Hindlimb muscle (tissue), 1 donor: ENCODE measurements at regions not wholly inside any gene's neighbourhood (a gene's known extent, or its start where the extent isn't known, plus 50 kb on each side); places are given as distances from the start of the nearest gene placed in this dataset.
"Not testable (repeated sequence)": the region's sequence is repeated elsewhere in the genome, so short reads cannot be mapped to it uniquely, and the experiment has no call there.

Source experiments
- DNase-seq: peaks from one replicate; pipeline ENCODE4 v3.0.0-alpha.2; 2013

DNA sequence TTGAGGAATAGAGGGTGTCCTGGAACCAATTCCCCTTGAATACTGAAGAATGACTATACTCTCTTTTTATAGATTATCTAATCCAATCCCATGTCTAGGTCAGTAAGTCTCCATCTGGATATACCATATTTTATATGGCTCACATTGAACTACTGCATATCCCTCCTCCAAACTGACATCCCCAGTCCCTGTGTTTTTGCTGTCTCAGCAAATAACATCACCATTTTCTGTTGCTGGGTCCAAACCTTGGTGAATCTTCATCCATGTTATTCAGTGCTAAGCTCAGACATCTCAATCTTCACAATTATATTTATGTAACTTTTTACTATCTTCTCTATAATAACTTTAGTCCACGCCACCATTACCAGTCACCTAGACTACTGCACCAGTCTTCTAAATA, 269.6 kb upstream of the CNTNAP4 start:
- no peak for DNase-seq

DNA sequence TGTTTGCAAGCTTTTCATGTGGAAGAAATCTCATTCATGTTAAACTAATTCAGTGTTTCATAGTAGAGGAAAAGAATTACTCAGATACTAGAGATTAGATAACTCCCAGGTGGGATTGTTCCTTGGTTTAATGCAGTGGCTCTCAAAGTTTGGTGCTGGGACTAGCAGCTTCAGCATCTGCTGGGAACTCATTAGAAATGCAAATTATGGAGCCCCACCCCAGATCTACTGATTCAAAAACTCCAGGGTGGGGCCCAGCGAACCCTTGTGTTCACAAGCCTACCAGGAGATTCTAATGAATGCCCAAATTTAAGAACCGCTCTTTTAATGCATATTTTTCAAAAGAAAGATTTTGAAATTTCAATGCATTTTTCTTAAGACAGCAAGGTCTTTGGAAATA, 253.4 kb upstream of the CNTNAP4 start:
- no peak for DNase-seq

DNA sequence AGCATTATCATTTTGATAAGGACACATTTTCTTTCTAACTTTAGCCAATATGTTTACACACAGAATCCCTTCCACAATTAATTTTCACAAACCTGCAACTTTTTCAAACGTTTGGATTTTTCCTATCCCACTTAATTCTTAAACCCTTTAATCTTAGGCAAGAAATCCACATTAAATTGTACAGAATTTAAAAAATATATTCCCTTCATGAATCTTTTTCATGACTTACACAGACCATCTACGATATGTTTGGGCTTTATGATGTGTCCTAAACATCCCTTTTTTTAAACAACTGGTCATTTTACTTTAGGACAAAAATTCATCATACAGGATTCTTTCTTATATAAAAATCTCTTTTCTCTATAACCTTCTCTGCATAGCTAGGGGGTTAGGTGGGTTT, 241.5 kb upstream of the CNTNAP4 start:
- no peak for DNase-seq

DNA sequence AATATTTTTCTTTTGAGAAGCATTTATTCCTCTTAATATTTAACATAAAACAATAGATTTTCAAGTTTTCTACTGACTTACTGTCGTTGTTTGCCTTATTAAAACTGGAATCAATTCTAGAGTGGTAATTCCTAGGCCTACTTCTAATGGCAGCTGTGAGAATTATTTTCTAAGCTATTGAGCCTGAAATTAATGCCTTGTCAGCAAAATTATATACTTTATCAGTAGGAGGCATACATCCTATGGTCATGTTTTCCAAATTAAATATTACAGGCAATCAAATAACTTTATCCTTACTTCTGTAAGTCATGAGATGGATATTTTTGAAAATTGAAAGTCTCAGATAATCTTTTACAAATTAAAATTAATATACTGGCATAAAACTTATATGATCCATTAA, 239.1 kb upstream of the CNTNAP4 start:
- no peak for DNase-seq

DNA sequence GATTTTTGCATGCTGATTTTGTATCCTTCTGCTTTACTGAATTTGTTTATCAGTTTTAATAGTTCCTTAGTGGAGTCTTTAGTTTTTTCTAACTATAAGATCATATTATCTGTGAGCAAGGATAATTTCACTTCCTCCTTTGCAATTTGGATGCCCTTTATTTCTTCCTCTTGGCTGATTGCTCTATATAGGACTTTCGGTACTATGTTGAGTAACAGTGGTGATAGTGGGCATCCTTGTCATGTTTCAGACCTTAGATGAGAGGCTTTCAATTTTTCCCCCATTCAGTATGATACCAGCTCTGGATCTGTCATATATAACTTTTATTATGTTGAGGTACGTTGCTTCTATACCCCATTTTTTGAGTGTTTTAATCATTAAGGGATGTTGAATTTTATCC, 224.5 kb upstream of the CNTNAP4 start:
- DNase-seq: no peak

DNA sequence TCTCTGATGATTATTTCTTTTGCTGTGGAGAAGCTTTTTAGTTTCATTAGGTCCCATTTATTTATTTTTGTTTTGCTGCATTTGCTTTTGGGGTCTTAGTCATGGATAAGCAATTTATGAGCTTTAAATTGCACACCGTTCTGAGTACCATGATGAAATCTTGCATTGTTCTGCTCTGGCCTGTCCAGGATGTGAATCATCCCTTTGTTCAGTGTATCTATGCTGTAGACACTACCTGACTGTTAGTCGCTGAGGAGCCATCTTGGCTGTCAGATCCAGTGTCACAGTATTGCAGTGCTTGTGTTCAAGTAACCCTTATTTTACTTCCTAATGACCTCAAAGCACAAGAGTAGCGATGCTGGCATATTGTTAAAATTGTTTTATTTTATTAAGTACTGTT, 218.0 kb upstream of the CNTNAP4 start:
- no peak for DNase-seq

DNA sequence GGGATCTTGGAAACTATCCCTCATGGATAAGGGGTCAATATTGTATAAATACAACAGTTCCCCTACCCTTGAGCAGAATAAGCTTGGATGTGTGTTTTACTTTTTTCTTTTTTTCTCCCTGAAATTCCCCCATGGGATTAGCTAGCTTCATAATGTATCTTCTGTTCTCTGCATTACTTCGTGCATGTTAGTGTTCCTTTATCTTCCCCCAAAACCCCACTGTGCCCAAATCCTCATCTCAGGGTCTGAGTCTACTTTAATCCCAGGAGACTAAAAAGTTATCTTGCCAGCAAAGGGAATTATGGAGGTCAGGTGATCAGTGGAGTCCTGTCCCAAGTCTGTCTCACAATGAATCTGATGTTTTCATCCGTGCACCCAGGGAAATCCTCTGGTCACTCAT, 217.5 kb upstream of the CNTNAP4 start:
- no peak for DNase-seq

DNA sequence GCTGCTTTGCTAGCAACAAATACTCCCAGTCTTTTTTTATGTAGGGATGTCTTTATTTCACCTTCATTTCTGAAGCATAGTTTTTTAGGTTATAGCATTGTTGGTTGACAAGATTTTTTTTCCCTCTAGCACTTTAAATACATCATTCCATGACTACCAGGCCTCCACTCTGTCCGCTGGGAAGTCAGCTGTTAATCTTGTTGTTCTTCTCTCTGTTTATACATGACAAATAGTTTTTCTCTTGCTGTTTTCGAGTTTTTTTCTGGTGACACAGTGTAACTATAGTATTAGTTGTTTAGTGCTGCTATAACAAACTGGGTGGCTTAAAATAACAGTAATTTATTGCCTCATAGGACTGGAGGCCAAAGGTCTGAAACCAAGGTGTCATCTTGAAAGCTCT, 205.5 kb upstream of the CNTNAP4 start:
- DNase-seq: no peak

DNA sequence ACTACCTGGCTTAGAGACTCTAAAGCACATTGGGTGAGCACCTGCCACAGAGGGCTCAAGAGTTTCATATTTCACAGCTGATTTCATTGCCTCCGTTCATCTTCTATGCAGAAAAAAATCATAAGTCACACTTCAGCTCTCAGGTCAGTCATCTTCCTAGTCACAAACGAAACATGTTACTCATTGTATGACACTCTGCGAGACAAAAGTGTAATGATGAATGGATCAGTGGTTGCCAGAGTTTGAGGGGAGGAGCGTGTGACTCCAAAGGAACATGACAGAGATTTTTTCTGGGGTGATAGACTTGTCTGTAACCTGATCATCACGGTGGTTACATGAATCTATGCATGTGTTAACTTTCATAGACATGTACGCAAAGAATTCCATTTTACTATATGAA, 195.2 kb upstream of the CNTNAP4 start:
- DNase-seq: no peak

DNA sequence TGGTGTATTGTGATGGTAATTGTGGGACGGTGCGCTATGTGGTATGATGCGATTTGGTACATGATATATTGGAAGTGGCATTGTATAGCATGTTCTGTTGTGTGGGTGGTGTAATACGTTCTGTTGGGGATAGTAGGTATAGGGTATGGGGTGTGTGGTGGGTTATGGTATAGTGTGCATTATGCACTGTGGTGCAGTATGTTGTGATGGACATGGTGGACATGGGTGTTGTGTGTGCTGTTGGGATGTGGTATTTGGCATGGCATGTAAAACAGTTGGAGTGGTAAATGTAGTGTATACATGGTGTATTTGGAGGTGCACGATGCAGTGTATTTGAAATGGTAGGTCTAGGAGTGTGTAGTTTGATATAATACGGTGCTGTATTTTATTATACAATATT, 170.6 kb upstream of the CNTNAP4 start:
- no peak for DNase-seq

DNA sequence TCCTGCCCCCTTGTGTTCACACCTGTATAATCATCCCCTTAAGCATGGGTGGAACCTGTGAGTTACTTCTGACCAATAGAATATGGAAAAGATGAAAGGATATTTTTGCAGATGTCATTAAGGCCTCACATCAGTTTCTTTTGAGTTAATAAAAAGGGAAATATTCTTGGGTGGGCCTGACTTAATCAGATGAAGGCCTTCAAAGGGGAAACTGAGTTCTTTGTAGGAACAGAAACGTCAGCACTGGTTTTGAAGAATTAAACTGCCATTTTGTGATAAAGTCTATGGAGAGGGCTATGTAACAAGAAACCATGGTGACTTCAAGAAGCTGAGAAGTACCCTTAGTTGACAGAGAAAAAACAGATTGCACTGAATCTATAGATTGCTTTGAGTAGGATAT, 168.7 kb upstream of the CNTNAP4 start:
- DNase-seq: no peak

DNA sequence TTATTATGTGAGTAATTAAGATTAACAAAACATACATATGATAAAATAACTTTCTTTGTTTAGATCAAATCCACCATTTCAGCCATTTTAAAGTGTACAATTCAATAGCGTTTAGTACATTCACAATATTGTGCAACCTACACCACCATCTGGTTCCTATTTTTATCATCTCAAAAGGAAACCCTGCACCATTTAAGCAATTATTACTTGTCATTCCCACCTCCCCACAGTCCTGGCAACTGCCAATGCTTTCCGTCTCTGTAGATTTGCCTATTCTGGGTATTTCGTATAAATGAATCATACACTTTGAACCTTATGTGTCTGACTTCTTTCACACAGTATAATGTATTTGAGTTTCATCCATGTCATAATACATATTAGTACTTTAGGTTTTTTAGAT, 162.5 kb upstream of the CNTNAP4 start:
- DNase-seq: no peak

DNA sequence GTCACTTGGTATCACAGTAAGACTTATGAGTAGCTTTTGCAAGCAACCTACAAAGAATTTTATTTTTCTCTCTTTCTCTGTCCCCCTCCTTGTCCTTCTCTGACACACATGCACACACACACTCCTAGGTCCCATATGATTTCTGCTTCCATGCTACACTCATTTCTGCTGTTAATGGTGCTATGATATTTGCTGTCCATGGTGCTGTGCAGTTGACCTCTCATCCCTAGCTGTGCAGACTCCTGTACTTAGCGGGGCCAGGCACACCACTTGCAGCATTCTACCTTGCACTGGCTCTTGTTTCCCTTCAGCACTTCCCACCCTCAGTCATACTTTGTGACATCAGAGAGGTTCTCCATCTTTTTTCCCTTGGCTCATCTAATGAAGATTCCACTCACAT, 158.9 kb upstream of the CNTNAP4 start:
- DNase-seq: no peak

DNA sequence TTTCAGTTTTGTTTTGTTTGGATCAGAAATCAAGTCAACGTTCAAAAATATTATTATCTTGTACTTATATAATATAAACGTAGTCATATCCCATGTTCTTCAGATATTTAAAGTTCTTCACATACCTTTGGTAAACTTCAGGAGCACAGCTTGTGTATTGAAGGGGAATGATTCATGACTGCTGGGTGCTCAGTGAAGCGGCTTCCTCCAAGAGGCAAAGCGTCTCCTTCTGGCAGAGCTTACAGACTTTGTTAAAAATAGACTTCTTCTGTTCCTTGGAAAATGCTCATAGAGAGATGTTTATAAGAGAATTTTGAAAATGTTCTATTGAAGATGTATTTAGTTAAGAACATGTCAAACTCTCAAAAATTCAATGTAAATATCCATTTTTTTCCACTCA, 155.6 kb upstream of the CNTNAP4 start:
- no peak for DNase-seq

DNA sequence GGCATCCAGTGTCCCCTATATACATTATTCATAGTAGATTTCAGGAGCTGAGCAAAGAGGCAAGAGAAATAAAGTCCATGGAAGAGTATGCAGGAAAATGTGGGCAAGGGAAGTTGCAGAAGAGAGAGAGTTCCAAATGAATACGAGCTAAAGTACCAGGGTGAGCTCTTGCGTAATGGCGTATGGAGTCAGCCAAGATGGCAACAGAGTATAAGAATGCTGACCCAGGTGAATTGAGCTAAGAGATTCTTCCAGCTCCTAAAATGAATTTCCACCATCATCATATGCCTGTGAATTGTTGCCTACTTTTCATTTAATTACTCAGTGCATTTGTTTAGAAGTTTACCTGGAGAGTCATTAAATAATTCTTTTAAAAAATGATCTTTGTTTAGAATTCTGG, 153.2 kb upstream of the CNTNAP4 start:
- no peak for DNase-seq

DNA sequence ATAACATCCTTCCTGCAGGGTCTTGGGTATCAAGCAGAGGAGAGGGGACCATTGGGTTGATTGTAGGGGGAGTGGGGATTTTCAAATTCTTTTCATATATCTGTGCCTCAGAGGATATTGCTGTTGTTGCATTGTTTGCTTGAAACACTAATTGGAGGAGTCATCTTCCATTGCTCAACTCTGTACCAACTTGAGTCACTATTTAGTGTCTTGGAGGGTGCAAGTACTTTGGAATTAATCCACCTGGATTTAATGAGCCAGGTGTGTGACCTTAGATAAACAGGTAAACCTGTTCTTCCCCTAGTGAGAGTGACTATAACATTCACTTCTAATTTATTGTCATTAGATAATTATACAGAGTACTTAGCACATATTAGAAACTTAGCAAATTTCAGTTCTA, 151.3 kb upstream of the CNTNAP4 start:
- no peak for DNase-seq

DNA sequence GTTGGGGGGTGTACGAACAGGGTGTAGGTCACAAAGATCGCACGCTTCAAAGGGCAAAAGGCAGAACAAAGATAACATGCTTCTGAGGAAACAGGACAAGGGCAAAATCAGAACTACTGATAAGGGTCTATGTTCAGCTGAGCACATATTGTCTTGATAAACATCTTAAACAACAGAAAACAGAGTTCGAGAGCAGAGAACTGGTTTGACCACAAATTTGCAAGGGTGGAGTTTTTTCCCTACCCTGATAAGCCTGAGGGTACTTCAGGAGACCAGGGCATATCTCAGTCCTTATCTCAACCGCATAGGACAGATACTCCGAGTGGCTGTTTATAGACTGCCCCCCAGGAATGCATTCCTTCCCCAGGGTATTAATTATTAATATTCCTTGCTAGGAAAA, 139.1 kb upstream of the CNTNAP4 start:
- not testable (repeated sequence) for DNase-seq

DNA sequence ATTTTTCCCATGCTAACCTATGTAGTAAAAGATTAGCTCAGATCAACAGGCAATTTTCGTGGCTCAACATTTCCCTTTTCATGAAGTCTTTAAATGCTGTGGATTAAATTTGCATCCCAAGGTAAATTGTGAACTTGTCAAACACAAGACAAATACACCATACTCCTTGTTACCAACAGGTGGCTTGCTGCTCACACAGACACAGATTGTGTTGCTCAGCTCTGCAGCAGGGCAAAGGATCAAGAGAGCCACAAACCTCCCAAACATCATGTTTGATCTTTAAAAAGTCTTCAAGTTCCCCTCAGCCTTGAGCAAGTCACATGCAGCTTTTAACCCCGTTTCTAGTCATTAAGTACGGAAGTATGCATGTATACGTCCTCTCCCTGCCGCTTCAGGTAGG, 119.6 kb upstream of the CNTNAP4 start:
- no peak for DNase-seq

DNA sequence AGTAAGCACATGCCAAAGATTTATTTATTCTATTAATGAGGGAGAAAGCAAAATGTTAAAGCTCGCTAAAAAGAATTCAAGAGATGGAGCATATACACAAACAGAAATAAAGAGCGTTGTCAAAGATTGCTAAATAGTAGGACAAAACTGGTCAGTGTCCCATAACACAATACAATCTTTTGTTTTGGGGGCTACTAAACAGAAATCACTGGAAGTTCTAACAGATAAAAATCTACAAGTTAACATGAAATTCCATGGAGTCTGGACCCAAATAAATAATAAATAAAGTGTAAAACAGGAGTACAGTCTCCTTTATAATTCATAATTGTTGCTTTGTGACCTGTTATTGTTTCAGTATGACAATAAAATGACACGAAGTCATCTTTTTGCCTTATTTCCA, 115.2 kb upstream of the CNTNAP4 start:
- no peak for DNase-seq

DNA sequence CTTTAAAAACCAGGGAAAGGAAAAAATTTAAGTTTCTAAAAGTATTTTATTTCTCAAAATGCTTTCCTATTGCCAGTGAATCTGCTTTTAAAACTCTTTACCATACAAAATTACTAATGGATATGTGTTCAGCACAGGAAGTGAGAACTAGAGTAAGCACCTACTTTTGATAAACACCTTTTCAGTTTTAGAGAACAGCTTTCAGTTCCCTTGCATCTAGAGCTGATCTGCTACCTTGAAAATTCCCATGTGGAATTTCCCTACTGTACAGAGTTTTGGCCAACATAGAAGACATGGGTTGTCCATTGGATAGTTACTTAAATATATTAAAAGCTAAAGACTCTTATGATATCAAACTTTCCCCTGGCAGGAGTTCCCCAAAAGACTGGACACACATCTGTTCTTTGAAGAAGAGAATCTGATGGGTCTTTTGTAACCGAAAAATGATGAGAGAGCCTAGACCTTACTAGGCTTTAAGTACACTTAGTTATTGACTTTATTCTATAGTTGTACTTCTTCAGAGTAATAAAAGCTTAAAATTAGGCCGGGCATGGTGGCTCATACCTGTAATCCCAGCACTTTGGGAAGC, 112.1 kb upstream of the CNTNAP4 start:
- DNase-seq: no peak

DNA sequence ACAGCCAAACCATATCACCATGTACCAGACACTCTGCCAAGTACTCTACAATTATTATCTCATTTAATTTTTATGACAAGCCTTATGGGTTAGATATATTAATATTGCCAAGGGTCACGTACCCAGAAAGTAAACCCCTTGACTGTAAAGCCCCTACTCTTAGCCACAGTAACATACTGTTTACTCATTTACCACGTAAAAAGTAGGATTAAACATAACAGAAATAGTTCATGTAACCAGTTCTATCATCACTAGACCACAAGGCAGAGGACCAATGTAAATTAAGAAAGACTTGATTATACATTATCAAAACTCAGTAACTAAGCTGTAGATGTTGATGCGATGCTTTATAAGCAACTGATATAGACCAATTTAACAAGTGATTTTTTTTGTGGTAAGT, 101.5 kb upstream of the CNTNAP4 start:
- DNase-seq: no peak

DNA sequence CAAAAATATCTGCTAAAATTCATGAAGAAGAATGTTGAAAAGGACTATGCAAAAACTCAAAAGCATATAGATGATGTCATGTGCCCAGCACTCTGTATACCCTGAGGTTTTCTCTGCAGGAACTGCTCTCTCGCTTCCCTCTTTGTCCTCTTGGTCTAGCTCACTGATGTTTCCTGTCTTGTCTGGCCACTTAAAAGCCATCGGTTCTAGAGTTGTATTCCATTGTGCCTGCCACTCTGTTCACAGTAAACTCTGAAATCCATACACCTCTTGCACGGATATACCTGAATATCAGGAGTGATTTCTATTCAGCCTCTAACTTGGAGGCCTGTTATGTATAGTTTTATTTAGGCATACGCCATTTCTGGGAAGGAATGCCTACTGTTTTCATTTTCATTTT, 101.0 kb upstream of the CNTNAP4 start:
- DNase-seq: no peak

DNA sequence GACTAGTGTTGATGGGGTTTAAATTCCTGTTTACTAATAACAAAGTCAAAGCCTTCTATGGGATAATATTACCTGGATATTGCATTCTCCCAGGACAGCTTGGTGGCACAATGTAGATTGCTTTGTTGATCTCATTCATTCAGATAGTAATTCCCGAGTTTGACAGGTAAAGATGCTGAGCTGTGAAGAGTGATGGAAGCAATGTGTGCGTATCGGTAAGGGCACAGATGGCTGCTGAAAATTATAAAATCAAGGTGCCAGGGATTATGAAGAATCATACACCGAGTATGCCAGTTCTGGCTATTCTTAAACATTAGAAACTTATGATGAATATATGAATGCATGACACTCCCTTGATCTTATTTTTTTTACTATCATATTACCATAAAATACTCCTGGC, 100.6 kb upstream of the CNTNAP4 start:
- no peak for DNase-seq

DNA sequence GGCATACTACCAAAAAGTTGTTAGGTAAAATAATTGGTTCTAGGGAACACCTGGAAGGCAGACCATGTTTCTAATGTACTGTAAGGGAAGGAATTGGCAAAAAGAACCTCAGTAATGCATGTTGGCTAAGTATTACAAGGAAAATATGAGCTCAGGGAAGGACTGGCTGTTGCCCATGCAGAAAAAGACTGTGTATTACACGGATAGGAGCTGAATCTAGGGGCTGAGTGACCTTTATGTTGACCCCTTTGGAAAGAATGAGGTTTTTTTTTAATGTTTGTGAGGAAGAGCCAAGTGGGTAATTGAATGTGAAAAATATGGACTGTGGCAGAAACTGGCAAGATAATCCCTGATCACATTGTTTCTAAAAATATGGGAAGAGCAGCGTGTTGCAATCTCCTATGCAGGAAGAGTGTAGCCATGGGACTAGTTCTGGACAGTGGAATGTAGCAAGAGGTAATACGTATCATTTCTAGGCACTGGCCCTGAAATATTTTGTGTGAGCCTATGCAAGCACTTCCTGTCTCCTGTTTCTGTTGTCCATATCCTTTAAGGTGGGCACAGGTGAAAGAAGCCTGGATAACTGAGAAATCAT, 95.1 kb upstream of the CNTNAP4 start:
- DNase-seq: peak; percentile 49

DNA sequence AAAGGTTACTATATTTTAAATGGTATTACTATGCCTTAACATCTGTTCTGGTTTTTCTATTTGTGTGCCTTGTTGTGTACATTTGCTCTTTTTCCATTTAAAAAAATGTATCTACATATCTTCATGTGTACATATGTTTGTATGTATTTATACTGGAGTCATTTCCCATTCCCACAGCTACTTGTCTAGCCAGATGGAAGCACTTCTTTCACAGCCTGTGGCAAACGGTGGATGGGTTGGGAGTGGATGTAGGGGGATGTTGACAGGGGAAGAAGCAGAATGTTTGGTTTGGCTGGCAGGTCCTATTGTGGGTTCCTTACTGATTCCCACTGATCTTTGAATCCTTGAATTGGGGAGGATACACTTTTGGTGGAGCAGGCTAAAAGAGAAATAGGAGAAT, 93.6 kb upstream of the CNTNAP4 start:
- DNase-seq: no peak
